HG03460 (cell line): ENCODE measurements at regions not wholly inside any gene's neighbourhood (a gene's known extent, or its start where the extent isn't known, plus 50 kb on each side); places are given as distances from the start of the nearest gene placed in this dataset.
"Not testable (repeated sequence)": the region's sequence is repeated elsewhere in the genome, so short reads cannot be mapped to it uniquely, and the experiment has no call there.

Experiments
- ATAC-seq: cut with Tn5 transposase; IDR thresholded peaks from one replicate; pipeline ENCODE4 v1.9.1; 2021; ENCODE audit not compliant: unreplicated experiment

DNA sequence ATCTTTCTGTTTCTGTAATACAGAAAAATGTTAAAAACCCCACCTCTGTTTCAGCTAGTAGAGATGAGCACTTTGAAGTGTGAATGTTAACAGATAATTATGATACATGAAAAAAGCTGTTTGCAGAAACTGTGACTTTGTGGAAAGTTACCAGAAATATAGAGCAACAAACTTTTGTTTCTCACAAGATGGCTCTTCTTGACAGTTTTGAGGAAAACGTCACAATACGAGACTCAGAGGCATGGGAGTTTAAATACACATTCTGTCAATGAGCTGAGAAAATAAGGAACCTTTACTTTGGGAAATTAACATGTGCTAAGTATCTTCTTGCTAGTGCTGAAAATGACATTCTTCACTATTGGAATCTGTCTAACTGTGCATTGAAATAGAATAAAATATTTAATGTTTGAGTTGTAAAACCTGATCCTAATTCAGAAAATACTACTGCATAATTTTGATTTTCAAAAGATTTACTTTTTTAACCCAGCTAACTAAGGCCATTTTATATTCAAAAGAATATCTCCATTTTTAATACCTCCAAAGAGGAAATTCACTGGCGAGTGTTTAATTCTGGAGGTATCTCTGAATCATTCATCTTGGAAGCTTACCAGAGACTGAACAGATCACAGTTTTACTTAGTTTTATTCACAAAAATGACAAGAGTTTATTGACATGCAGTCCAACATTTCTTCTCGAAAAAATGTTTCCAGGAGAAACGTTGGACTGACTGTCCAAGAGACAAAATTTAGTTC lies 308.9 kb upstream of the LRFN5 start:
- no peak for ATAC-seq

DNA sequence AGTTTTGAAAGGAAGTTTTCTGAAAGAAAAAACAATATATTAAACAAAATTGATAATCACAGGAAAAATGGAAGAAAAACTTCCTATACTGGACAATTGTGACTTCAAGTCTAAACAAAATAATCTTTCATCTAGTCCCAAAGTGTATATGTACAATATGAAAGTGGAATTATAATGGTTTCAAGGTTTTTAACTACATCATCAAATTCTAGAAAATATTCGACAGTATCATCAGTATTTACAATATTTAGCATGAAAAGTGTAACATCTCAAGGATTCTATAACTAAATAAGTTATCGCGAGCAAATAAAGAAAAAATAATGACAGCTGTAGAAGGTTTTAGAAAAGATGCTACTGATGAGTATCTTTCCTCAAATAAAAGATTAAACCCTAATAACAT lies 310.9 kb upstream of the LRFN5 start:
- ATAC-seq, result no peak

DNA sequence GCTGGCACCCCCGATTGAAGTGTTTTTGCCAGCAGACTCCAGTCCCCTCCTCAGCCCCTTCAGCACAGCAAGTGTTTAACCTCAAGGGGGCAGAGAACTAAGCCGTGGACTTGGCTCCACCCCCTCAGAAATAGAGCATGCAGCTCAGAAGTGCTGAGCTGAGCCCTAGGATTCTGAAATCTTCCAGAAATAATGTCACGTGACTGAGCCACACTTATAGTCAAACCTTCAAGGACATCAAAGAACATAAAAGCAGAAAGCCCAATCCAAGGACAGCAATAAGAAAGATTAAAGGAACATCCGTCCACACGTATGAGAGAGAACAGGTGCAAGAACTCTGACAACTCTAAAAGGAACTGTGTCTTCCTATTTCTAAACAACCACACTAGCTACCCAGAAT lies 317.7 kb upstream of the LRFN5 start:
- ATAC-seq, result no peak

DNA sequence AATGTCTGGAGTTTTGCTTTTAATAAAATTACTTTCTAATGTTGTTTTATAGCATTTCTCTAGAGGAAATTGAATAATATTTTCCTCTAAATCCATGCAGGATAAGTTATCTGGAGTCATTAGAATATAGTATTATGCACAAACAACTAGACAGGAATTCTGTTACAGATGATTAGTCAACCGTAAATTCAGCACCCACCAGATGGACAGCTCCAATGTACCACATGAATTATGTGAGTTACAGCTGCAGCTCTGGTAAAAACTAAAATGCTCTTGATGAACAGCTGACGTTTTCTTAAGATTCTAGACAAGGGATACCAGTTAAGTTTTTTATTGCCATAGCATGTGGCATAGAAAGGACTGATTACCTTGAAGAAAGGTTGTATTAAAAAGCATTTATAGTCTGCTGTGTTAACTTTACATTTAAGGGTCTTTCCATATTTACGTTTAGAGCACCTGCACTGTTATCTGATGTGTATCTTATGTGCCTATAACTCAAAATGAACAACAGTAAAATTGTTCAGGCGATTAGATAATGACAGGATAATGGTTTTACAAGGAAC lies 321.4 kb upstream of the LRFN5 start:
- no peak for ATAC-seq

DNA sequence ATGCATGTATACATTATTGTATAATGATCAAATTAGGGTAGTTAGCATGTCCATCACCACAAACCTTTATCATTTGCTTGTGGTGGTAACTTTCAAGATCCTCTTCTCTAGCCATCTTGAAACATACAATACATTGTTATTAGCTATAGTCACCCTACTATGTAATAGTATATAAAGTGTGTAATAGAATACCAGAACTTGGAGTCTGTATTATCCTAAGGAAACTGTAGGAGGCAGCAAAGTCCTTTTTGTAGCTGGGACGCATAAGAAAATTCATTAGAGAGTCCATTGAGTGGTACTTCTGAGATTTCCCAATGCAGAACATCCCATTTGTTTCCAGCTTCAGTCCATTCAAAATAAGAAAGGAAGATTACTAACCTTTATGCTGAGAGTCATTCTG lies 325.9 kb upstream of the LRFN5 start:
- no peak for ATAC-seq

DNA sequence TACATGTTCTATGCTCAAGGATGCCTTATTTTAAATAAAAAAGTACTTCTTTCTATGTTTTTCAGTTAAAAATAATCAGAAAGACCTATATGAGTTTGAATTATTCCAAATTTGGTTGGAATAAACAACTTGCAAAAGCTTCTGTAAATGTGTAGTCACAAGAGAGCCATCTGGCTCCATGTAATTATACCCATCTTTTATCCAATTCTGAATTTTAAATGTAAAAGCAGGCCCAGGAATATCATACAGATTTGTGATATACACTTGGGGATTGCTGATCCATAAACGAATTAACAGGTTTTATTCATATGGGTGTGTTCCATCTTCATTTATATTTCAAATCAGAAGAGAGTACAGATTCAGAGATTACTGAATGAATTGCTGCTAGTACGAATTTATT lies 329.2 kb upstream of the LRFN5 start:
- no peak for ATAC-seq

DNA sequence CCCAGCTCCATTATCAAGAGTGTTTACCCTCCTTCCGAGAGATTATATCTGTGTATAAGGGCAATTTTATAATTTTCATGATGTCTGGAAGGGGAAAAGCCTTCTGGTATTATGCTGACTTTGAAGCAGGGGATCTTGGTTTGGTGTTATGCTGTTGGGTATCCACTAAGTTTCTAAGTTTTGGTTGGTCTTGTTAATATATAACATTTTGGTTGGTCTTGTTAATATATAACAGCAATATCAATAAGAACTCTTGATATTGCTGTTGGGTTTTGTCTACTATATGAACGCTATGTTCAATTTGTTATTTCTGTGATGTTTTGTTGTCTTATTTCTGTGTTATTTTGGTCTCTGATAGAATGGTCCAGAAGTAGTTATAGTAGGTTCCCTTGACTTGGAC lies 349.2 kb upstream of the LRFN5 start:
- ATAC-seq, result no peak

DNA sequence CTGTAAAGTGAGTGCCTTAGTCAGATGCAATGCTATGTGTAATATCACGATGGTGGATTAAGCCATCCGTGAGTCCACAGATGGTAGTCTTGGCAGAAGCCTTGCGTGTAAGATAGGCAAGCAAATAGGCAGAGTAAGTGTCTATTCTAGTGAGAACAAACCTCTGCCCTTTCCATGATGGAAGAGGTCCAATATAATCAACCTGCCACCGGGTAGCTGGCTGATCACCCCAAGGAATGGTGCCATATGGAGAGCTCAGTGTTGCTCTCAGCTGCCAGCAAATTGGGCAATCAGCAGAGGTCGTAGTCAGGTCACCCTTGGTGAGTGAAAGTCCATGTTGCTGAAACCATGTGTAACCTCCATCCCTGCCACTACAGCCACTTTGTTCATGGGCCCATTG lies 371.2 kb upstream of the LRFN5 start:
- ATAC-seq, result no peak

DNA sequence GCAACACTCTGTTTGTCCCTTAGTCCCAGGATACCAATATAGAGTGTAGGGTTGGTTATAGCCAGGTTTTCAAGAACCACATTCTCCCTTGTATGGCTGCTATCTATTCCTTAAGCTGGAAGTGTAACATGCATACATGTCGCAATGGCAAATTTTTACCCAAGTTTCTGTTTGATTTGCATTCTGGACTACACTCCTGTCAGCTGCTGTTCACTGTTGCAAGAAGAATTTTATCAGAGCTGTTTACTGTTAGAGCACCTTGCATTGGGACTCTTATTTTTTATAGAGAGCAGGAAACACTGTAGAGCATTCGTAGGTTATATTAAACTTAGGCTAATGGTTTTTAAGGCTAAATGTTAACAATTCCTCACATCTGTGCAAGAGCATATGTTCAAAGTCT lies 376.0 kb upstream of the LRFN5 start:
- no peak for ATAC-seq

DNA sequence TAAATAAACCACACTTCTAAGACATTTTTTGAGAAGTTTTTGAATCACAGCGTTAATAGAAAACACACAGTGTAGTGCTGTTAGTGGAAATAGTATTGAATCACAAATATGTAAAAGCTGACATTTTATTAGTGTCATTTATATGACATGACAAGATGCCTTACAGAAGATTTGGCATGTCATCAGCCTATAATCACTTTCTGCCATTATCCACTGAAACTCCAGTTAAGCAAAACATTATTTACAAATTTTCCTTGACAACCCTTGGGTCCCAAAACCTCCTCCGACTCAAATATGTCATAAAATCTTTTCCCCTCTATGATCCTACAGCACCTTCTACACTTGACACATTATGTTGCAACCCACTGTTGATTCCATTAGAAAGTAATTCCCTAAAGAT lies 376.9 kb upstream of the LRFN5 start:
- no peak for ATAC-seq

DNA sequence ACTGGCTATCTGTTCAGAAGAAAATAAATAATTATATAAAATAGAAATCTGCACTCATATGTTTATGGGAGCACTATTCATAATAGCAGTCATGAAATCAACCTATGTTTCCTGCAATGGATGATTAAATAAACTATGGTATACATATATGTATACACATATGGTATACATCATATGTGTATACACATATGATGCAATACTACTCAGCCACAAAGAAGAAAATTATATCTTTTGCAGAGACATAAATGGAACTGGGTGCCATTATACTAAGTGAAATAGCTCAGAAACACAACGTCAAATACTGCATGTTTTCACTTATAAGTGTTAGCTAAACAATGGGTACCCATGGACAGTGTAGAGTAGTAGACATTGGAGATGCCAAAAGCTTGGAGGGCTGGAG lies 381.2 kb upstream of the LRFN5 start:
- ATAC-seq, result no peak

DNA sequence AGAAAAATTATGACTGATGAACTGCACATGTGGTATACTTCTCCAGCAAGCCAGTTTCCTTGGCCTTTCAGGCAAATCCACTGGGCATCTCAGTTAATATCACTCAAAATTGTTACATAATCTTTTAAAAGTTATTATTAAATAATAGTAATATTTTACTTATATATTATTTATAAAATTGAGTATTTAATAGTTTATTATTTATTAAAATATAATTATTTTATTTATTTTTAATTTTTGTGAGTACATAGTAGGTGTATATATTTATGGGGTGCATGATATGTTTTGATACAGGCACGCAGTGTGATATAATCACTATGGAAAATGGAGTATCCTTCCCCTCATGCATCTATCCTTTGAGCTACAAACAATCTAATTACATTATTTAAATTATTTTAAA lies 384.1 kb upstream of the LRFN5 start:
- ATAC-seq, result no peak

DNA sequence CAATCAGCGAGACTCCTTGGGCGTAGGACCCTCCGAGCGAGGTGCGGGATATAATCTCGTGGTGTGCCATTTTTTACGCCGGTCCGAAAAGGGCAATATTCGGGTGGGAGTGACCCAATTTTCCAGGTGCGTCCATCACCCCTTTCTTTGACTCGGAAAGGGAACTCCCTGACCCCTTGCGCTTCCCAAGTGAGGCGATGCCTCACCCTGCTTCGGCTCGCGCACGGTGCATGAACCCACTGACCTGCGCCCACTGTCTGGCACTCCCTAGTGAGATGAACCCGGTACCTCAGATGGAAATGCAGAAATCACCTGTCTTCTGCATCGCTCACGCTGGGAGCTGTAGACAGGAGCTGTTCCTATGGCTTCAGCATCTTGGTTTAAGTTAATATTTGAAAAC lies 391.7 kb upstream of the LRFN5 start:
- ATAC-seq, result not testable (repeated sequence)

DNA sequence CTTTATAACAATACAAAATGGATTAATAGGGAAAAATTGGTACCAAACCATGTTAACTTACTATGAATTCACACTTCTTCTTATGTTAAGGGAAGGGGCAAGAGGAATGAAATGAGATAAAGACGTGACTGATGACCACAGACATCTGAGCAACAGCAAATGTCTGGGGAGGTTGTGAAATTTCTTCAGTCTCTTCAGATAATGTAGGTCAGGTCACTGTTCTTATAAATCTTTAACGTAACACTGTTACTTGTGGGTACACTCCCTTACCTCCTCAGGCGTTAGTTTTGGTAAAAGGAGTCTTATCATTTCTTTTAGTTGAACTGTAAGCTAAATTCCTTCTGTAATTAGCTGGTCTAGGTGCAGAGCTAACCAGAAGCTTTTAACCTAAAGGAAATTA lies 405.0 kb upstream of the LRFN5 start:
- ATAC-seq, result no peak

DNA sequence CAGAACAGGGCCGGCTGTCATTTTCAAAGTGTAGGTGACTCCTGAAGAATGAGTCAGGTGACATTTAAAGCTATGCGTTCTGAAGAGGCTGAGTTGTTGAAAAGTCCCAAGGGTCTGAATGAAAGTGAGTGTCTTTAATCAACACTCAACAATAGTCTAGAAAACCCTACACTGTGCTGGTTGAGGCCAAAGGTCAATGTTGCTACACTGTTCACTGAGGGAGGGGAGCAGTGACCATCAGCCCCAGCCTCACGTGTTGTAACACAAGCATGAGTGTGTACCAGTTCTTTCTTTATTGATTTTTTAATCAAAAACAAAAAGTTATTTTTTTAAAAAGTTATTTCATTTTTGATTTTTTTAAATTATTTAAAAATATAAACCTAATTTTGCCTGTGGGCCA lies 418.8 kb upstream of the LRFN5 start:
- ATAC-seq, result no peak

DNA sequence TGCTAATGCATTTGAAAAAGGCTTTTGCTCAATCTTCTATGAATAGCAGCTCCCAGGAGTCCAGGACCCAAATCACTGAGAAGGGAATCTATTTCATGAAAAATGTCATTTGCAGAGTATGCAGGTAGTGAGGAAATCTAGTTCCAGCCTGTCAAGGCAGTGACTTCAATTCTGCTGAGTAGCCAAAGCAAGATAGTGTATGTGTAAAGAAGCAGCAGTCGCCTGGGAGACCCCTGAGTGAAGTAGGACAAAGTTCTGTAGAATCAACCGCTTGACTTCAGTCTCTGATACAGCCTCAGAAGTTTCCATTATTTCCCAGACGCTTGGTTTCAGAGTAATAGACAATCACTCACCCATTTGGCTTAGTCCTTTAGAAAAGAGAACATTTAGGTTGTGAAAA lies 435.6 kb upstream of the LRFN5 start:
- ATAC-seq, result no peak

DNA sequence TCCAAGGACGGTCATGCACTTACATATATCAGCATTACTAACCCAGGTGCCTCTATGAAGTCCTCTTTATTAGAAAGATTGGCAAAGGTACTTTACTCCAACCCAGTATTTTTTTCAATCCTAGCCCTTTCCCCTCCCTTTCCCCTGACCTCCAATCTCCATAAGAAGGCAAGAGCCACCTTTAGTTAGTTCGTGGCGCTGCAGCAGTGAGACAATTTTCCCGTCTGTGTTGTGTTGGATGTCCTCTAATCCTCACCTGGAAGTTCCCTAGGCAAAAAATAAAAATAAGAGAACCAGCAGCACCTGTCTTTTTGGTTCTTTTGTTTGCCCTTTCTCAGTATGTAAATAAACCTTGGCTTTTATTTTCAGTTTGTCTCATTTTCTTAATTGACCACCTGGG lies 439.6 kb upstream of the LRFN5 start:
- no peak for ATAC-seq

DNA sequence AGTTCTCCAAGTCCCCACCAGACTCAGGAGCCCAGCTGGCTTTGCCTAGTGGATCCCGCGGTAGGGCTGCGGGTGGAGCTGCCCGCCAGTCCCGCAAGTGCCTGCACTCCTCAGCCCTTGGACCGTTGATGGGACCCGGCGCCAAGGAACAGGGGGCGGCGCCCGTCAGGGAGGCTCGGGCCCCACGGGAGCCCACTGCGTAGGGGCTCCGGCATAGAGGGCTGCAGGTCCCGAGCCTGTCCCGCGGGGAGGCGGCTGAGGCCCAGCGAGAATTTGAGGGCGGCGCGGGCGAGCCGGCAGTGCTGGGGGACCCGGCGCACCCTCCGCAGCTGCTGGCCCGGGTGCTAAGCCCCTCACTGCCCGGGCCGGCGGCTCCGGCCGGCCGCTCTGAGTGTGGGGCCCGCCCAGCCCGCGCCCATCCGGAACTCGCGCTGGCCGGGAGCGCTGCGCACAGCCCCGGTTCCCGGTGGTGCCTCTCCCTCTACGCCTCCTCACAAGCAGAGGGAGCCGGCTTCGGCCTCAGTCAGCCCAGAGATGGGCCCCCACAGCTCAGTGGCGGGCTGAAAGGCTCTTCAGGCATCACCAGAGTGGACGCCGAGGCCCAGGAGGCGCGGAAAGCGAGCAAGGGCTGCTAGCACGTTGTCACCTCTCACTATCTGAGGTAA lies 452.4 kb upstream of the LRFN5 start:
- no peak for ATAC-seq

DNA sequence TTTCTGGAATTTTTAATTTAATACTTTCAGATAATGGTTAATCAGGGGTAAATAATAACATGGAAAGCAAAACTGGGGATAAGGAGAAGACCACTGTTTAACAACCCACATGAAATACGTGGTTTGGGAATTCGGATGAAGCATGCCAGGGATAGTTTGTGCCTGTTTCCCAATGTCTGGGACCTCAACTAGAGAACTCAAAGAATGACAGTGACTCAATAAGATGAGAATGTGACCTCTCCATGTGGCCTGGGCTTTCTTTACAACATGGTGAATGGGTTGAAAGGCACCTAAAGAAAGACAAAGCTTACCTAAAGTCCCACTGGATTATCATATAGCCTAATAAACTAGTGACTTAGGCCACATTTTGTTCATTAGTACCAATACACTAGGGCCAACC lies 460.3 kb upstream of the LRFN5 start:
- ATAC-seq, result no peak

DNA sequence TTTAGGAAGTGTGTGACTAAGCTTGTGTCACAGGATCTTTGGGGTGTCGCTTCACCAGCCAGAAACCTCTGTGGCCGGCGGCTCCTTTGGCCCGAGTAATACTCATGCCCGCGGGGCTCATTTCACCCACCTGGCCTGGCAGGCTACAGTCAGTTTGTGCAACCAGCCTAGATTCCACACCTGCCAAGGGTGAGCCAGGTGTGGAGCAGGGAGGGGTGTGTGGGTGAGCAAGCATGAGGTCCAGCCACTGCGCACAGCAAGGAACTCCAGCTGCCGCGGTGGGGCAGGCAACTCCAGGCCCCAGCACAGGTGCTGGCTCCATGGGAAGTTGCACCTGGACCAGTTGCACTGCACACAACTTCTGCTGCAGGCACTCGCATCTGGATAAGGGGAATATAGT lies 462.3 kb upstream of the LRFN5 start:
- ATAC-seq, result no peak

DNA sequence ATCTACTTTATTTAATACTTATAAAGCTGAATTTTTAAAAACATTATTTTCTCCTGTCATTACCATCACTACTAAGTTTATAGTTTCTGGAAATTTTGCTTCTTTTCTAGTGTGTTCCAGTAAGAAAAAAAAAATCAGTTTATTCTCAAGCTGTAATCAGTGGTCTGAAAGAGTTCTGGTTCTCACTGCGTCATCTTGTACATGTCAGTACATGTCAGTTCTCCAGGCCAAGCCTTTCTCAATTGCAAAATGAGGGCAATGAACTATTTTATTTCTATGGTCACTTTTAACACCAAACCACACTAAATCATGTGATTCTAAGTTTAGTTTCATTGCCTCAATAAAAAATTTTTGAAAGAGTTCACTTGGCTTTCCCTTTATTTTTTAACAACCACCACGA lies 468.9 kb upstream of the LRFN5 start:
- ATAC-seq, result no peak

DNA sequence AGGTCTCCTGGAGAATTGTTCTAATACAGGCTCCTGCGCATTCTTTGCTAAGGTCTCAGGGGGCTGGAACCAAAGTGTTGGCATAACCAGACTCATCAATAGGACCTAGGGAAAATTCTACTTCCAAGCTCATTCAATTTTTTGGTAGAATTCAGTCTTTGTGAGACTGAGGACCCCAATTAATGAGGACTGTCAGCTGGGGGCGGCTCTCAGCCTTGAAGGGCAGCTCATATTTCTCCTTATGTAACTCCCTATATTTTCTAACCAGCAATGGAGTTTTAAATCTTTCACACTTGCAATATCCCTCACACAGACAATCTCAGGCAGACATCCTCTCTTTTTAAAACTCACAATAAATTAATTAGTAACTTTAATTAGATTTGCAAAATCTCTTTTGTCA lies 476.4 kb upstream of the LRFN5 start:
- ATAC-seq, result no peak

DNA sequence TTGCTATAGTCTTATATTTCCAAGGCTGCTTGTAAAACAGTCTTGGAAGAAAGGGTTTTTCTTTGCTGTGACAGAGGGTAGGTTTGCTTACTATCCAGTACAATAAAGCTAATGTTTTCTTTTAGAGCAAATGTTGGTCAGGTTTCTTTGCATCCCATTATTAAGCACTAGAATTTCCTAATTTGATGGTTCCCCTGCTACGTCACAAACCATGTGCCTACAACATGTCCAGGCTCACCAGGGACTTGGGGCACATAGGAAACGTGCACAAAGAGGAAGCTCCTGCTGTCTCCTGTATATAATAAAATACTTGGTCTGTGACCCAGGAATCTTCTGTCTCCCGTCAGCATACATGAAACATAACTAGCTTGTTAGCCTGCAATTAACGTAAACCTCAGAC lies 486.3 kb upstream of the LRFN5 start:
- ATAC-seq, result no peak
